AG20443 (cell line): ENCODE measurements at regions not wholly inside any gene's neighbourhood (a gene's known extent, or its start where the extent isn't known, plus 50 kb on each side); places are given as distances from the start of the nearest gene placed in this dataset.

Source experiments
- DNase-seq: peaks from one replicate; pipeline ENCODE4 v3.0.0; 2012; ENCODE audit warnings: low spot score, mixed read lengths

DNA sequence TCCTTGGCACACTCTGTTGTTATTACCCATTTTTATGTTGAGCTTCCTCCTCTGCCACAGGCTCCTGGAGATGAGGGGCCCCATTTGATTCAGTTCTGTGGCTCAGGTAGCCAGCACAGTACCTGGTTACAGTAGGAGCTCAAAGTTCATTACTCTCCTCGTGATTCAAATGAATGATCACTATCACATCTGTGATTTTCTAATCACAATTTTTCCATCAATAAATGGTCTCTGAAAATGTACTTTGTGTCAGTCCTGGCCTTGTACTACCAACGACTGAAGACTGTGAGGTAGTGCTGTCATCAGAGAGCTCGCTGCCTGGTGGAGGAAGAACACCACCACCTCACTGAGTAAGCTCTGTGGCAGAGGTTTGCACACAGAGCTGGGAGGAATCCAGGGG lies 106.8 kb upstream of the JUN start:
- DNase-seq, result no peak

DNA sequence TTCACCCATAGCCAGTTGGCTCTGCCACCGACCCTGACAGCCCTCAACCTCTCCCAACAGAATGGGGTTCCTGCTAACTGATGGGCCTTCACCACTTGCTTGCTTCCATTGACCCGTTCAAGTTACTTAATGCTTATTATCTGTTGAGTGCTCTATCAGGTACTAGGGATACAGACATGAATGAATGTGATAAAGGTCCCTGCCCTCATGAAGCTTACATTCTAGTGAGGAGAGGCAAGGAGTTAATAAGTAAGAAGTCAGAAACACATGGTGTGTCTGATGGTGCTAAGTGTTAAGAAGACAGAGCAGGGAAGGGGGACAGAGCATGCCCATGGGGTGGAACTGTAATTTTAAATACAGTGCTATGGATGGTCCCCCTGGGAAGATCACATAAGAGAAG lies 107.5 kb upstream of the JUN start:
- no peak for DNase-seq

DNA sequence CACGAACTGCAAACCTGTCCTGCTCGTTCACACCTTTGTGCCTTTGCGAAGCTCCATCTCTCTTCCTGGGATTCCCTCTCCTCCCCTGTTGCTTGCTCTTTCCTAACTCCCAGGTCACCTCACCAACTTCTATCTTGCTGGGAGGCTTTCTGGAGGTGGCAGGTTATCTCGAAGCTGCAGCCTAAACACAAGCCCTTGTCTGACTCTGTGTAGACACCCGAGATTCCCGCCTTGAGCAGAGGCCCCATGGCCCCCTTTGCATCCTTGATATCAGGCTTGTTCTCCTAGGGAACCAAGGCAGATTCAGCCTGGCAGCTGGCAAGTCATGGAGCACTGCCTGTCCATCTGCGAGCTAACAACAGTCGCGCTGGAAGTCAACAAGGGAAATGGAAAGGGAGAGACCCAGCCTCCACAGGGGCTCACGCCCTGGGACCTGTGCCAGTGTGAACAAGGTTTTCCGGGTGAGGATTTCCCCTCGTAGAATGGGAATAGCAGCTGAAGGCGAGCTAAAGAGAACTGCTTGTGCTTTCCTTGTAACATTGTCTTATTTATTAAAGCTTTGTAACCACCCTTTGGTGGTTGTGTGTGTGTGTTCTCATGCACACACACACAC lies 109.5 kb upstream of the JUN start:
- no peak for DNase-seq

DNA sequence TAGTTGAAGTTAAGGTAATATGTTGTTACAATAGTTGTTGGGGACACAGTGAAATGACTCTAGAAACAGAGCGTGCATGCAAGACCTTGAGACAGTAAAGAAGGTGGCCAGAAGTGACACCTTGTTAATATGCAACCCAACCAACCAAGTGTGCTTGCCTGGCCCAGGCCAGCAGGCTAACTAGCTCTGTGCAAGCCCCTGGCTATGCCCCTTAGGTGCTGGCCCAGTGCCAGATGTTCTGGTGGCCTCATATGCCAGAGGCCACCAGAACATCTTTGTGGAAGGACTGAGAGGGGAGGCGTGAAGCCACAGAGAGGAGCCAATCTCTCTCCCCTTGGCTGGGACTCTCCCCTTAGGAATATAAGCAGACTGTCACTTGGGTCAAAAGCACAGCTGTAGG lies 111.2 kb upstream of the JUN start:
- no peak for DNase-seq

DNA sequence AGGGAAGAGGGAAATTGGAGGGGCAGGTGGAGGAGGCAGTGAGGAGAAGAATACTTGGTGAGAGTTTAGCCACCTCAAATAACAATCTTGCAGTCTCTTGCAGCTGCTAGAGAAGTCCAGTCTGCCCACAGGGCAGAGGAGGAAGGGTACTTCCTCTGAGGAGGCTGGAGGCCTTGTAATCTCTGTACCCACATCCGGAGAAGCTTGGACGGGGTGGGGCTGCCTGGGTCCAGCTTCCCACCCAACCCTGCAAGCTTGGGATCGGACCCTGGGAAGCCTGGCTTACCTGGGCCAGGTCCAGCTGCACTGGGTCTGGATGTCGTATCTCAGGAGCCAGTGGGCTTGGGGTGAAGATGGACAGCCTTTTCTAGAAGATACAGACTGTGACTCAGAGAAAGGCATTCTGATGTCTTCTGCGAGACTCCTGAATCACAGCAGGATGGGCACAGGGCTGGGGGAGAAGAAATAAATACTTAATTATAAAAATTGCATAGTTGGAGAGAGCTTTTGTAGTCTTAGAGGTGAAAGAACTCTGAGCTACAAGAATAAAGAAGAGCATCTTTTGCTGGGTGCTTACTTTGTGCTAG lies 111.8 kb upstream of the JUN start:
- DNase-seq, result no peak

DNA sequence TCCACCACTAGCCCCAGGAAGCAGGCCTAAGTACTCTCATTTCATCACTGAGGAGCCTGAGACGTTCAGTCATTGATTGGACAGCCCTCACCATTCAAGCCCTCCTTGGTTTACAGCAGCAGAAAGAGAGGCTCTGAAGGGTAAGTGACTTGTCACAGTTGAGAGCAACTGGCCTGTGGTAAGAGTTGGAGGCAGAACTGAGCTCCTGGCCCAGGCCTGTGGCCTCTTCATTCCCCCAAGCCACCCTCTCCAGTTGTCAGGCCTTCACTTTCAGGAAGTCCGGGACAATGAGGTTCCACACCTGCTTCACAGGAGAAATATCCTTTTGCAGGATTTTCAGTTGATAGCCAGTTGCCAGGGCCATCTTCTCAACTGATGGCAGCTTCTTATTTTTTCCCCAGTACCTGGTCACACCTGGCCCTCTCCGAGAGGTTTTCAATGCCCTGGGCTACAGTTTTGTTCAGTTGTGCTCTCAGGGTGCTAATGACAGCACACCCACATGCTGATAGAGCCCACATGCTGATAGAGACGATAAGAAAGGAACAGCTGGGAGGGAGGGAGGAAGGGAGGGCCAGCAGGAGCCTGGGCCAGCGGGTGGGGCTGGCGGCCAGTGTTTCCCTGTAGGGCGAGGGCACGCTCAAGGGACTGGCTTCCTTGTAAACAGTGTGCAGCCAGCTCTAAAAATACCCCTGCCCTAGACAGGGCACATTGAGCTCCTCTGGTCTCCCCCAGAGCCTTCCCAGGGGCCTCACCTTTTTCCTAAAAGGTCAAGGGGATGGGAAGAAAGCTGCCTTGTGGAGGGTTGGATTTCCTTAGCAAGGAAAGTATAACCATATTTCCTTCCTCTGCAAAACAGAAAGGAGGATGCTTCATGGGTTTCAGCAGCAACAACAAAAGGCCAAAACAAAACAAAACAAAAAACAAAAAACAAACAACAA lies 112.7 kb upstream of the JUN start:
- peak; percentile 48 for DNase-seq

DNA sequence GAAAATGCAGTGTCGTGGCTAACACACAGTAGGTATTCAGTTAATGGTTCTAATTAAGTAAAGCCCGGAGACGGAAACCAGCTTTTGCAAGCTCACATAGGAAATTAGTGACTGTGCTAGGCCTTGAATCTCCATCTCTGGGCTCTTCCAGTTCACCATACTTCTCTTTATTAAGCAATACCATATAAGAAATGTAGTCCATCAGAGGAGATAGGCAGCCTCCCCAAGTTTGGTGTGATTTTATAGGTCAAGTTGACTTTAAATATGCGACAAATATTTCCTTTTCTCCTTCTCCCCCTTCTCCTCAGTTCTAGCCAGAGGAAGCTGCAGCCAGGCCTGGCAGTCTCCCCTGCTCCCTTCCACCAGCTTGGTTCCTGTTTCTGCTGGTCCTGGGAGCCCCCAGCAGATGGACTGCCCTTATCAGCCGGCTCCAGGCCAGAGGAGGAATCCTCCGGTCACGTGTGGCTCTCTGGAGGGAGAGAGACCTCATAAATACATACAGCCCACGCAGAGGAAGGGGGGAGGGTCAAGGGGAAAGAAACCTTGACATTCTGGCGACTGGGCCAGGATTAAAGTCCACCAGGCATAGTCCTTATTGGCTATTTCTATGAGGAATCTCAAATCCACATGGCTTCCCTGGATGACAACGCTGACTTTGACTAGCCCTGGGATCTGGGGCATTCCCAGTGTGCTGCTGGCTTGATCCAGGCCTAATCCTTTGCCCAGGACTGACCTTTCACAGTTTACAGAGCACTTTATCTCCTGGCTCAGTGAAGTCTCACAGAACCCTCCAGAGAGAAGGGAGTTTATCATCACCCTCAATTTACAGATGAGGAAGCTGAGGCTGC lies 115.1 kb upstream of the JUN start:
- DNase-seq, result no peak

DNA sequence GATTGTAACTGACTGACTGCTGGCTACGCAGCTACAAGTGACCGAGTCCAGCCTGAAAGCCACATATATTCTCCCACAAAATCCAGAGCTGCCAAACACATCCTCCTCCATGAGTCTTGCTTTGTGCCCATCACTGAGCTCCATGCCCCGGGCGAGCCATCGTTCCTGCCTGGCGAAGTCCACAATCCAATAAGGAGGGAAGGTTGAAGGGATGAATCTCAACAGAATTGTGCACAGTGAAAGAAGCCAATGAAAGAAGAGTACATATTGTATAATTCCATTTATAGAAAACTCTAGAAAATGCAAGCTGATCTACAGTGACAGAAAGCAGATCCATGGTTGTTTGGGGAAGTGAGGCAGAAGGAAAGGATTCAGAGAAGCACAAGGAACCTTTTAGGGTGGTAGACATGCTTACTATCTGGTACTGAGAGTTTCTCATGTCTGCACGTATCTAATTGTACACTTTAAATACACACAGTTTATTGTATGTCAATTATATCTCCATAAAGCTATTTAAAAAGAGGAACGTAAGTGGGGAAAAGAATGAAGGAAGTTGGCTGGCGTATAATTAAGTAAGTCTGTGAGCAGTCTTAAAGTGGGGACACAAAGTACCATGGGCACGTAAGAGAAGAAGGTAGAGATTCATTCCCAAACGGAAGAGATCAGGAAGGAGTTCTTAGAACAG lies 115.9 kb upstream of the JUN start:
- no peak for DNase-seq

DNA sequence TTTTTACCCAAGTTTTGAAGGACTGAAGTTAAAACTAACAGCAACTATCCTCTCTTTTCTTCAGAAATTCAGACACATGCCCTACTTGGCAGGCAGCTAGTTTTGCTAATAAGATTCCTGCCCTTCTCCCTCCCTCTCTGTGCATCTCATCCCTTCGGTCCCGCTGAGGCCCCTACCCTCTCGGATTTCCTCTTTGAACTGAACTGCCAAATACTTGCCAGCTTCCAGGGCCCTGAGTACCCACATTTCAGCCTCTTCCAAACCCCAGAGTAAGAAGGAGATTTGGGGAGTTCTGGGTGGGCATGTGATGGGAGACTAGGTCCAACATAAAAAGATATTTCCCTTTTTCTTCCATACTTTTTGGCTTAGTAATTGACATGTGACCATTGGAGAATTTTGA lies 116.5 kb upstream of the JUN start:
- no peak for DNase-seq

DNA sequence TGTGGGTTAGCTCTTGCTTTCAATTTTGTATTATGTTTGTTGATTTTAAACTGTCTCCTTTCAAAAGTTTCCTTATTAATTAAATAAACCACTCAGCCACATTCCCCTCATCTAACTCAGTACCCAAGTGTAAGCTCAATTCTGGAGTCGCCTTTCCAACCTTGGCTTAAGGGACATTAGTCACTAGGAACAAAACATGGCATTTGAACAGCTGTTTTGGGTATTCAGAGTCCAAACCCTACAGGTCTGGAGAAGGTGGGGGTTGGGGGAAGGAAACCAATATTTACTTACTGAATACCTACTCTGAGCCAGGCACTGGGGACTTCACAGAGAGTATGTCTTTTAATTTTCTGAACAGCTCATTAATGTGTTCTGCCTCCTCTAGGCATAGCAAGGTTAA lies 117.2 kb upstream of the JUN start:
- DNase-seq, result no peak

DNA sequence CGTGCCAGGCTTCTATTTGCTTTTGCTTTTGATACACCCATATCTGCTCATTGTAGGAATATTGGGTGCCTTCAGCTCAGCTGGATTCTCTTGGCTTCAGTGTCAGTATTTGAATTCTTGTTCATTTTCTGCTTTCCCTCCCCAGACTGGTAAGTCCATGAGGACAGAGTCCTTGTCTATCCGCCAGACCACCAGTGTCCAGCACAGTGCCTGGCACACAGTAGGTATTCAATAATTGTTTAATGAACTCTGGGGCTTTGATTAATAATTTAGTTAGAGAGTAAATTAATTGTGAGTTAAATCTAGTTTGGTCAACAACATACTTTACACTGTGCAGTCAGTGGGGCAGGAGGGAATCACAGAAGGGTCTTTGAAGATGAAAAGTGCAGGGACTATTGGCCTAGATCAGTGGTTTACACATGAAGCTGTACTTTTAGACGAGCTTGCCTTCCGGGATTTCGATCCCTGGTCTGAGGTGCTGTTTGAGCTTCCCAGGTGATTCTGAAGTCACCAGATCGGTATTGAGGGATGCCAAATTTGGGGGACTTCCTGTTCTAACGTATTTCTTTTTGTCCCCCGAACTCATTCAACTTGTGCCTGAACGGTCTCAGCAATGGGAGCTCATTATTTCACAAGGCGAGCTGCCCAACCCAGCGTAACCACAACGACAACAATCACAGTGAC lies 119.1 kb upstream of the JUN start:
- DNase-seq, result no peak

DNA sequence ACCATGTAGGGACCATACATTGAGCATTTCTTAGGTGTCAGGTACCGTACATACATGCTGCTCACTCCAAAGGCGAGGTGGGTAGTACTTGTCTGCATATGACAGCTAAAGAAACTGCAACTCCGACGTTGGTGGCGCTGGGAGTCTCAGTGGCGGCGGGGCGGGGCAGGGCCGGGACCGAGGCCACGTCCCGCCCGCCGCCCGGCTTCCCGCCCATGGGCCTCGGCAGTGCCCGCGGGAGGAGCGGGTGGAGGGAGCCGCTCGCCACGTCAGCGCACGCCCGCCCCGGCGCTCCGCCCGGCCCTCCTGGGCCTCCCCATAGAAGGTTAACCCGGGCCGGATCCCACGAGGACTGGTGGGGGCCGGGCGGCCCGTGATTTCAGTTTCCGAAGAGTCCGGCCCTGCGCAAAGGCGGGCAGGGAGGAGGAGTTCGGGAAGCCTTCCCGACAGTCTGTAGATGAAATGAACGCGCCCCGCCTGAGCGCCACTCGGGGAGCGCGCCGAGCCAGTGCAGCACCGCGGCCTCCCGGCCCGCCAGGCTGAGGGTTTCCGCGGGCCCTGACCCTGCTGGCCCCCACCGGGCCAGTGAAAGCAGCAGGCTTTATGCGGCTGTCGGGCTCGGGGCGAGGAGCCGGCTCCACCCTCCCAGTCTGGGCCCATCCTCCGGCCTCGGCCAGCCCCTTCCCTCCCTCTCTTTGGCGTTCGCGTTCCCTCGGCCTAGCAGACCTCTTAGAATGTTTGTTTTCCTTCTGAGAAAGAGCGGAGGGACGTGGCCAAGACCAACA lies 119.9 kb upstream of the JUN start:
- DNase-seq, result peak; percentile 98

DNA sequence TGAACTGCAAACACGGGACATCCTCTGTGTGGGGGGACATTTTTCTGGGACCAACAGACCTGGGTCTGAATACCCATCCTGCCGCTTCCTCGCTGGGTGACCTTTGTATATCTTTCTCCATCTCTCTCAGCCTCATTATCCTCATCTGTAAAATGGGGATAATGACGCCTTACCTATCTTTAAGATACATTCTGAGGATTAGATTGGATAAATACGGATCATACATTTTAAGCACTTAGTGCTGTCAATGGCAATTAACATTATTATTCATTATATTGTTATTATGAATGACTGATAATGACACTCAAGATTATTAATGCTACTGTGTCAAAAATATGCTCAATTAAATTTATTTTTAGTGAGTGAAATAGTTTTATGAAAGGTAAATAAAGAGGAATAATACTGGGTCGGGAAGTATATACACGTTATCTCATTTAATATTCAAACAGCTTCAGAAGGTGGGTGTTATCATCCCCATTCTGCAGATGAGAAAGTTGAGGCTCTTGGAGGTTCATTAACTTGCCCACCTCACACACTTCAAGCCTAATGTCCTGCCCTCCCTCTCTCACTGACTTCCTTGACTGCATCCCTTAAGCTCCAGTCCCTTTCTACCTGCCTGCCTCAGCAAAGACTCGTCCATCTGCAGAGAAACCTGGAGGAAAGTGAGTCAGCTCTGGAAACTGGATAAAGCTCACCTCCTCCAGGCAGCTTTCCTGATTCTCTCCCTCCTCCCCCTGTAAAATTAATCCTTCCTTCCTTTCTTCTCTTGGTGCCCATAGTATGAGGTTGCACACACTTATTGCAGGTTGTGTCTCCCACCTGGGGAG lies 120.7 kb upstream of the JUN start:
- DNase-seq, result no peak

DNA sequence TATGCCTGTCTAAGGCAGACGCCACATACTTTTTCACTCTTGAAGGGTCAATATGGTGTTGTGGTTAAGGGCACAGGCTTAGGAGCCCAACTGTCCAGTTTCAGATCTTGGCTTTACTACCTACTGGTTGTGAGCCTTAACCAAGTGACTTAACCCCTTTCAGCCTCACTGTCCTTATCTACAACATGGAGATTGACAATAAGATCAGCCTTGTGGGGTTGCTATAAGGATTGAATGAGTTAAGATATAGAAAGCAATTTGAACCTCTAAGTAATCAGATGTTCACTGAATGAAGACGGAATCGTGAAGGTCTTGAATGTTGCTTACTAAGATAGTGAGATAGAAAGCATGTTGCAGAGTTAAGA lies 121.3 kb upstream of the JUN start:
- DNase-seq, result no peak

DNA sequence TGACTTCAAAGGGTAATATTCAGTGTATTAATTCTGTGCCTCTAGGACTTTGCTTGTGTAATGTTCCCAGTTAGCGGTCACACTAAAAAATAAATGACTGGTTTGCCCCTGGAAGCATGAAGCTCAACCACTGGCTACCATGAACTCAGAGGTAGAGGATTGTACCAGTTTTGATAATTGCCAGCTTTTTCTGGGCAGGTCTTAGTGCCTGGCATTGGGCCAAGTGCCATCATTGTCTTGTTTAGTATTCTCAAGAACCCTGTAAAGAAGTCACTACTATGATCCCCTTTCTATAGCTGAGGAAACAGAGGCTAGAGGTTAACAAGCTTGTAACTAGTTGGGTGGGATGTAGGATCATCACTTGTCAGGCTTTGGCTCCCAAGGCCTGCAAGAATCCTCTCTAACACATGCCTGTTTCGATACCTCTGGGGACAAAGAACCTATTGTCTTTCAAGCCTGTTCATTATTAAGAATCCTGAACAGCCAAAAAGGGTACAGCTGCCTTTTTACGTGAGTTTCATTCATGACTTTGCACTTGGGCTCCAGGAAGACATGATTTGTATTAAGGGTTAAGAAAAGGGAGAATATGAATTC lies 121.9 kb upstream of the JUN start:
- DNase-seq, result no peak

DNA sequence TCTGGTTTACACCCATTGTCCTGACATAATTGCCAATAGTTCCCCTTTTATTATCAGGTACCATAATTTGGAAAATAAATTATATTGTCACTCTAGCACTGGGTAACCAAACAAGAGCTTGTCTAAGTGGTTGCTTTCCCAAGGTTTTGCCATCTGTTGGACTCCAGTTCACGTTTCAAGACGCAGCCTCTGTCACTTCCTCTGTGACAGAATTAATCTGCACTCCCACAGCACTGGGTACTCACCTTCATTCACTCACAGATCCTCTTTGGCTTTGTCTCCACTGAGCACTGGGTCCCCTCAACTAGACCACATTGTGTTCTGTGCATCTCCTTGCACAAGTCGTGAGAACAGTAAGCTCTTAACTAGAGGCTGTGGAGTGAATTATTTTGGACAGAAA lies 123.6 kb upstream of the JUN start:
- no peak for DNase-seq

DNA sequence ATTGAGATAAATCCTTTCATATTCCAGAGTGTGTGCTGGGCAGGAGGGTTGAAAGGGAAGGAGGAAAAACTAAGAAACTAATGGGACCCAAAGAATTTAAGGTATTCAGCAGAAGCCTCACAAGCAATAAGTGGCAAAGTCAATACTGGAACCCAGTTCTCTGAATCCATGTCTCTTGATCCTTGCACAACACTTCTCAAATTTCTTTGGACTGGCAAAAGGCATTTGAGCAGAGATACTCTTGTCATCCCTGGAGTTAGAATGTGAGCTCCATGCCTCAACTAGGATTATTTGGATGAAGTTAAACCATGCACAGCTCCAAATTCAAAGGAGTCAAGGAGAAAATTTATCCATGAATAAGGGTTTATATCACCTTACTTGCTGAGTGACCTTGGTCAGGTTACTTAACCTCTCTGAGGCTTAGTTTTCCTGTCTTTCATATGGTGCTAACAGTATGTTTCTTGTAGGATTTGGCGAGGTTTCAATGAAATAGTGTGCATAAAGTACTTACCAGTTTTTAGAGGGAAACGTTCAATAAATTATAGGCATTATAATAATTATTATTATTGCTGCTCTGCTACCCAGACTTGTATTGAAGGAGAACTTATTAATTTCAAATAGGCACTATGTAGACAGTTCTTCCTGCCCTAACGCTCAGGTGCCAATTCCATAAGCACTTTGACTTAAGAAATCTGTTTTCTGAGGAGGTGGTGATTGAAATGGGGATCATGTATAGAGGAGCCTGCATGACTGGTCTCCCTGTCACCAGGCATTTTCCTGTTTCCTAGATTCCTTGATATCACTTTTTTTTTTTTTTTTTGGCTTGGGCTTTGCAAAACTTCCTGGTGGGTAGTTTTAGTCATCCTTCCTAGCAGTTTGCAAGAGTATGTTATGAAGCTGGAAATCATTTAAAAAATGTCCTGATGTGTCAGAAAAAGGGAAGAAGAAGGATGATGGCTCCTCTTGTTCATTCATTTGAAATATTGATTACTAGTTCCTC lies 125.0 kb upstream of the JUN start:
- DNase-seq, result peak; percentile 66
